RPMI8226 (cell line): ENCODE measurements at regions not wholly inside any gene's neighbourhood (a gene's known extent, or its start where the extent isn't known, plus 50 kb on each side); places are given as distances from the start of the nearest gene placed in this dataset.
"Not testable (repeated sequence)": the region's sequence is repeated elsewhere in the genome, so short reads cannot be mapped to it uniquely, and the experiment has no call there.

Experiments
- DNase-seq: peaks from one replicate; pipeline ENCODE4 v3.0.0-alpha.2; 2015

GRCh38 chr2:75324141-75324540 is 124.8 kb upstream of the TACR1 start:
- DNase-seq: no peak

- DNase-seq: no peak
Observed at GRCh38 chr2:75321599-75321922, 122.2 kb upstream of the TACR1 start.

- DNase-seq: no peak
Observed at GRCh38 chr2:75320898-75321598, 121.7 kb upstream of the TACR1 start.

GRCh38 chr2:75319951-75320350 is 120.6 kb upstream of the TACR1 start:
- no peak for DNase-seq

- no peak for DNase-seq
Observed at GRCh38 chr2:75317802-75318201, 118.5 kb upstream of the TACR1 start.

- DNase-seq: no peak
Observed at GRCh38 chr2:75317316-75317715, 118.0 kb upstream of the TACR1 start.

- DNase-seq: no peak
Observed at GRCh38 chr2:75315436-75315835, 116.1 kb upstream of the TACR1 start.

GRCh38 chr2:75311993-75312392 is 112.7 kb upstream of the TACR1 start:
- DNase-seq: peak; percentile 85

- no peak for DNase-seq
Observed at GRCh38 chr2:75311521-75311920, 112.2 kb upstream of the TACR1 start.

- peak; percentile 17 for DNase-seq
Observed at GRCh38 chr2:75310876-75311275, 111.6 kb upstream of the TACR1 start.

- no peak for DNase-seq
Observed at GRCh38 chr2:75309596-75310463, 110.5 kb upstream of the TACR1 start.

- DNase-seq: no peak
Observed at GRCh38 chr2:75303227-75303626, 103.9 kb upstream of the TACR1 start.

GRCh38 chr2:75294362-75294761 is 95.0 kb upstream of the TACR1 start:
- no peak for DNase-seq

GRCh38 chr2:75292826-75293225 is 93.5 kb upstream of the TACR1 start:
- no peak for DNase-seq

- no peak for DNase-seq
Observed at GRCh38 chr2:75290600-75291150, 91.4 kb upstream of the TACR1 start.

GRCh38 chr2:75289771-75290170 is 90.5 kb upstream of the TACR1 start:
- DNase-seq: no peak

- not testable (repeated sequence) for DNase-seq
Observed at GRCh38 chr2:75289178-75289577, 89.9 kb upstream of the TACR1 start.

- DNase-seq: no peak
Observed at GRCh38 chr2:75288760-75289159, 89.4 kb upstream of the TACR1 start.

GRCh38 chr2:75287624-75288316 is 88.5 kb upstream of the TACR1 start:
- DNase-seq: no peak

- no peak for DNase-seq
Observed at GRCh38 chr2:75284345-75284744, 85.0 kb upstream of the TACR1 start.

- DNase-seq: no peak
Observed at GRCh38 chr2:75278821-75279379, 79.6 kb upstream of the TACR1 start.

GRCh38 chr2:75278314-75278713 is 79.0 kb upstream of the TACR1 start:
- no peak for DNase-seq

- DNase-seq: no peak
Observed at GRCh38 chr2:75277111-75277510, 77.8 kb upstream of the TACR1 start.
